Right lobe of liver (tissue), 6 donors: ENCODE measurements at regions not wholly inside any gene's neighbourhood (a gene's known extent, or its start where the extent isn't known, plus 50 kb on each side); places are given as distances from the start of the nearest gene placed in this dataset.

Experiments
- ATAC-seq, 4 donors: fragments of 200-7000 bp; cut with Tn5 transposase; one replicate each; pipeline ENCODE4 v1.9.1; 2020; ENCODE audit warnings: mild to moderate bottlenecking in 4 of 4, moderate library complexity in 4 of 4
- DNase-seq, 3 donors: peaks; one replicate each; pipeline ENCODE4 v3.0.0-alpha.2; 2020
- H3K27ac ChIP-seq, 3 donors: fragments of 200-600 bp; one replicate each; pipeline ENCODE4 v1.8.0; 2022
- H3K27me3 ChIP-seq, 2 donors: fragments of 200-600 bp; one replicate each; pipeline ENCODE4 v1.8.0; 2022
- H3K36me3 ChIP-seq, 4 donors: fragments of 200-600 bp; sonication (generic) in 1 of 4; one replicate each; pipeline versions ENCODE4 v1.5.1 to v1.8.0; 2017 to 2022; ENCODE audit warnings: control low read depth in 1 of 4
- H3K4me1 ChIP-seq, 4 donors: fragments of 200-600 bp; sonication (generic) in 1 of 4; one replicate each; pipeline versions ENCODE4 v1.5.1 to v1.8.0; 2017 to 2022; ENCODE audit warnings: control low read depth in 1 of 4
- H3K4me3 ChIP-seq, 3 donors: fragments of 200-600 bp; one replicate each; pipeline ENCODE4 v1.8.0; 2022
- H3K9me3 ChIP-seq, 4 donors: fragments of 200-600 bp; sonication (generic) in 1 of 4; one replicate each; pipeline versions ENCODE4 v1.5.1 to v1.8.0; 2017 to 2022; ENCODE audit warnings: control low read depth in 1 of 4
- CTCF ChIP-seq, 4 donors: fragments of 200-600 bp in 3 of 4; fragments of 450-650 bp in 1 of 4; IDR thresholded peaks; one replicate each; pipeline versions ENCODE4 v1.5.1 to v1.8.0; 2016 to 2022; ENCODE audit warnings: antibody characterized with exemption in 4 of 4, mild to moderate bottlenecking in 2 of 4
- POLR2A ChIP-seq: fragments of 450-650 bp; IDR thresholded peaks from one replicate; pipeline ENCODE4 v1.6.1; 2017; ENCODE audit warnings: antibody characterized with exemption, mild to moderate bottlenecking
- WGBS: methylation state at CpG from one replicate; pipeline ENCODE4 v1.1.6; 2018; ENCODE audit warnings: low coverage, low lambda C conversion rate; ENCODE audit not compliant: insufficient coverage; ENCODE audit errors: missing lambda C conversion rate; 5-methylcytosine and 5-hydroxymethylcytosine counted together
- intact Hi-C, 2 donors: fragments of 100-400 bp; cut with DNase I; formaldehyde crosslinking; loops; one replicate each; pipeline versions ENCODE4 v1.11.2 to v1.14.1; 2022
- donor health status: DM: no; HTN: yes; CAD: no.
- donor health status: DM: no; HTN: no; CAD: no.
- donor health status: DM: no; HTN: no; CAD: no.
- donor health status: DM: no; HTN: yes; CAD: no.
- donor health status: DM: no; HTN: yes; CAD: no.

DNA sequence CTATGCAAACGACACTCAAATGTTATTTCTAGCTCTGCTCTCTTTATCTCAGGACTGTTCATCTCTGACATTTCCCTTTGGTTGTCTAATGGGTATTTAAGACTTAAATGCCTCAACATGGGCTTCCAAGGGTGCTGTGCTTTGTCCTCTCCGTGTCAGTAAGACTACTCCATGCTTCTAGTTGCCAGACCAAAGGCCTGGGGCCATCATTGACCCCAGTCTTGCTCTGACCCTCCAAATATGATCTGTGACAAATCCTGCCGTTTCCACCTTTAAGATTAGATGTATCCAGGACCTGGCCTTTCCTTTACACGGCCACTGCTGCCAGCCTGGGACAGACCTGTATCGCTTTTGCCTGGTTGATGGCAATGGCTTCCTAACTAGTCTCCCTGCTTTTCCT is 126.3 kb upstream of the DYRK2 start:
- Histone ChIP-seq H3K4me3 (no peak overlapping the region), H3K36me3 (no peaks in the 10 kb centered on the region), H3K9me3 (no peaks in the 10 kb centered on the region), H3K4me1 (no peaks in the 10 kb centered on the region), H3K27ac (no peak overlapping the region), H3K27me3 (no peaks in the 10 kb centered on the region)
- DNase-seq (no peak), ATAC-seq (no peak)
- 62% methylated on average over 5 of the region's 5 CpGs for WGBS
- intact Hi-C loops, result no loop called here
- no peak for TF ChIP-seq POLR2A
- no peak for TF ChIP-seq CTCF (IDR thresholded peaks at IDR 0.05)

- intact Hi-C loops, result no loop called here
- WGBS, result 77% methylated on average over 6 of the region's 6 CpGs
- H3K36me3 ChIP-seq, result no peaks in the 10 kb centered on the region
- H3K9me3 ChIP-seq, result no peaks in the 10 kb centered on the region
- DNase-seq, result no peak
- no peak overlapping the region for H3K27ac ChIP-seq
- H3K4me3 ChIP-seq, result no peak overlapping the region
- no peaks in the 10 kb centered on the region for H3K4me1 ChIP-seq
- TF ChIP-seq CTCF (IDR thresholded peaks at IDR 0.05) (no peak), POLR2A (no peak)
- H3K27me3 ChIP-seq, result no peaks in the 10 kb centered on the region
- ATAC-seq, result no peak
Observed at GRCh38 chr12:67523538-67523937, 125.0 kb upstream of the DYRK2 start.

GRCh38 chr12:67524861-67525616 is 123.5 kb upstream of the DYRK2 start:
- no peaks in the 10 kb centered on the region for H3K36me3 ChIP-seq
- no peak for ATAC-seq
- H3K27ac ChIP-seq, result no peak overlapping the region
- no peaks in the 10 kb centered on the region for H3K9me3 ChIP-seq
- intact Hi-C loops, result no loop called here
- TF ChIP-seq CTCF (IDR thresholded peaks at IDR 0.05) (no peak), POLR2A (no peak)
- WGBS, result 62% methylated on average over 10 of the region's 11 CpGs
- H3K4me3 ChIP-seq, result no peak overlapping the region
- no peaks in the 10 kb centered on the region for H3K4me1 ChIP-seq
- no peaks in the 10 kb centered on the region for H3K27me3 ChIP-seq
- DNase-seq, result no peak

DNA sequence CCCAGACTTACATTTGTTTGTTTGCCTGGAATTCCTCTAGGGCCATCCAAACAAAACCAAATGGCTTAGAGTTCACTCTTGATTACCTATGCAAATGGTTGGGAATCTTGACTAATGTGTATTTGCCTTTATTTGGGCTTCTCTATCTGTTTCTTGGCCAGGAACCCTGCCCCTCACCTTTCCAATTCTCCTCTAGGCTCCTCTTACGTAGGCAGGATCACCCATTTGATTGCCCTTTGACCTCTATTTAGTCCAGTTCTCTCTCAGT is 123.0 kb upstream of the DYRK2 start:
- intact Hi-C loops, result no loop called here
- ATAC-seq, result no peak
- no peaks in the 10 kb centered on the region for H3K4me1 ChIP-seq
- 64% methylated on average over 1 of the region's 1 CpG for WGBS
- no peaks in the 10 kb centered on the region for H3K27me3 ChIP-seq
- H3K36me3 ChIP-seq, result no peaks in the 10 kb centered on the region
- no peaks in the 10 kb centered on the region for H3K9me3 ChIP-seq
- H3K27ac ChIP-seq, result no peak overlapping the region
- TF ChIP-seq POLR2A, result no peak
- no peak for TF ChIP-seq CTCF (IDR thresholded peaks at IDR 0.05)
- no peak overlapping the region for H3K4me3 ChIP-seq
- DNase-seq, result no peak

- no peaks in the 10 kb centered on the region for H3K36me3 ChIP-seq
- H3K27me3 ChIP-seq, result no peaks in the 10 kb centered on the region
- DNase-seq, result no peak
- no peak for ATAC-seq
- no peaks in the 10 kb centered on the region for H3K4me1 ChIP-seq
- H3K4me3 ChIP-seq, result no peak overlapping the region
- no peak overlapping the region for H3K27ac ChIP-seq
- intact Hi-C loops, result no loop called here
- H3K9me3 ChIP-seq, result no peaks in the 10 kb centered on the region
- TF ChIP-seq CTCF (IDR thresholded peaks at IDR 0.05), result no peak
- TF ChIP-seq POLR2A, result no peak
Observed at GRCh38 chr12:67526129-67526528, 122.4 kb upstream of the DYRK2 start.
